HFF-Myc (cell line): ENCODE measurements at regions not wholly inside any gene's neighbourhood (a gene's known extent, or its start where the extent isn't known, plus 50 kb on each side); places are given as distances from the start of the nearest gene placed in this dataset.

Experiments used
- DNase-seq: peaks from one replicate; pipeline ENCODE4 v3.0.0-alpha.2; 2011; ENCODE audit warnings: low read depth; ENCODE audit errors: extremely low read depth
- H3K4me3 ChIP-seq: replicated peaks from 2 replicates; pipeline ENCODE4 v1.5.1; 2011; ENCODE audit warnings: low read depth, mild to moderate bottlenecking, control low read depth, low read length
- TF ChIP-seq, protein P1 (sequence below): IDR thresholded peaks from 2 replicates; pipeline ENCODE4 v1.5.1; 2012; ENCODE audit warnings: mild to moderate bottlenecking, low read depth, low read length, control low read depth; ENCODE audit errors: missing control alignments

DNA sequence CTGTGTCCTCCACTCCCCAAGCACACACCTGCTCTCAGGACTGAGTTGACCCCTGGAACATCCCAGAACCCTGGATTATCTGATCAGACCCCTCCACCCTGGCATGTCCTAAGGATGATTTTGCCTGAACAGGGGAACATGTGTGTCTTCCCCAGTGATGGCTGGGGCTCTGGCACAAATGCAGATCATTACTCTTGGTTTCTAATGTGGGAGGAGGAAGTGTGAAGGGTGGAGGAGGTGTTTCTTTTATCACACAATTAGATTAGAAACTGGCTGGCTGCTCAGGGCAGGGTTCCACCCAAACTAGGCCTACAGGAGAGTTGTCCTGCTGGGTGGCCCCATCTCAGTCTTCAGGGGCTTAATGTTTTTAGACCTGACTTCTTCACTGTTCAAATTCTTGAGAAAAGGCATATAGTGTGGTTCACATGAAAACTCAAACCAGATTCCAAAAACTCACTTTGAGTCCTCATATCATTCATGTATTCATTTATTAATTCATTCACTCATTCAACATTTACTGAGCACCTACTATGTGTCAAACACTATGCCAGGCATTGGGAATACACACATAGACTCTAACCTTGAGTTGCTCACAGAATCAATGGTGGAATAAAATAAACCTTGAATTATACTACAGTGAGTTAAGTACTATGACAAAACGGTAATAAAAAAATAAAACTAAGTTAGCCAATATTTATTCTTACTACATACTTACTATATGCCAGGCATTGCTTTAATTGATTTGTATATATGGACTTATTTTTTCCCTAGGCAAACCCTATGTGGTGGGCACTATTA, 221.8 kb upstream of the JUN start:
- no peak overlapping the region for H3K4me3 ChIP-seq
- DNase-seq: no peak
- TF ChIP-seq, protein P1, sequence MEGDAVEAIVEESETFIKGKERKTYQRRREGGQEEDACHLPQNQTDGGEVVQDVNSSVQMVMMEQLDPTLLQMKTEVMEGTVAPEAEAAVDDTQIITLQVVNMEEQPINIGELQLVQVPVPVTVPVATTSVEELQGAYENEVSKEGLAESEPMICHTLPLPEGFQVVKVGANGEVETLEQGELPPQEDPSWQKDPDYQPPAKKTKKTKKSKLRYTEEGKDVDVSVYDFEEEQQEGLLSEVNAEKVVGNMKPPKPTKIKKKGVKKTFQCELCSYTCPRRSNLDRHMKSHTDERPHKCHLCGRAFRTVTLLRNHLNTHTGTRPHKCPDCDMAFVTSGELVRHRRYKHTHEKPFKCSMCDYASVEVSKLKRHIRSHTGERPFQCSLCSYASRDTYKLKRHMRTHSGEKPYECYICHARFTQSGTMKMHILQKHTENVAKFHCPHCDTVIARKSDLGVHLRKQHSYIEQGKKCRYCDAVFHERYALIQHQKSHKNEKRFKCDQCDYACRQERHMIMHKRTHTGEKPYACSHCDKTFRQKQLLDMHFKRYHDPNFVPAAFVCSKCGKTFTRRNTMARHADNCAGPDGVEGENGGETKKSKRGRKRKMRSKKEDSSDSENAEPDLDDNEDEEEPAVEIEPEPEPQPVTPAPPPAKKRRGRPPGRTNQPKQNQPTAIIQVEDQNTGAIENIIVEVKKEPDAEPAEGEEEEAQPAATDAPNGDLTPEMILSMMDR: no peak

DNA sequence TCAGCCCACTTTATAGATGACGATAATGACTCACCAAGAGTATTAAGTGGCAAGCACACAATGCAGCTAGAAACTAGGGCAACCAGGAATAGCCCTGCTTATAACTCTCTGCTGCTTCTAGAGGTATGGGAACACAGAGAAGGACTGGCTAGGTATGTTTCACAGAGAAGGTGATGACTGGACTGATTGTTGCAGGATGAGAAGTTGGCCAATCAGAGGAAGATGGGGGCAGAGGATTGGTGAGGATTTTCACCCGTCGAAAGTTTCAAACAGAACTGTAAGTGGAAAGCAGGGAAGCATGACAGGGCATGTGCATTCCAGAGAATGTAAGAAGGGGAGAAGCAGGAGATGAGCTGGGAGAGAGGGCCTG, 222.4 kb upstream of the JUN start:
- TF ChIP-seq, protein P1: no peak
- DNase-seq: no peak
- H3K4me3 ChIP-seq: no peak overlapping the region

DNA sequence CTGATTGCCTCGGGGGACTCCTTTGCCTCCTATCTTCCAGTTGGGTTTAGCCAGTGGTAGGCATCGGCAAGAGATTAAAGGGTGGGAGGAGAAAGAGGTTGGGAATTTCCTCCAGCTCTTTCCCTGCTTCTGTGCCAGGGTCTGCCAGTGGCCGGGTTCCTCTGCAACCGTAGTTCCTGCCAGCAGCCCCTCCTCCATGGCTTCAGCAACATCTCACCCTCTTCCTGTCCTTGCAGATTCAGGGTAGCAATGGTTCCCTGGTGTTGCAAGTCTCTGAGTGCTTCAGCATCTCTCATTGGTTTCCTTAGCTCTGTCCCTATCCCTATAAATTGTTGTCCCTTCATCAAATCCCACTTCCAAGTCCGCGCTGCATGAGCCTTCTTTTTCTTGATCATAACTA, 223.1 kb upstream of the JUN start:
- DNase-seq: no peak
- H3K4me3 ChIP-seq: no peak overlapping the region
- TF ChIP-seq, protein P1: no peak

DNA sequence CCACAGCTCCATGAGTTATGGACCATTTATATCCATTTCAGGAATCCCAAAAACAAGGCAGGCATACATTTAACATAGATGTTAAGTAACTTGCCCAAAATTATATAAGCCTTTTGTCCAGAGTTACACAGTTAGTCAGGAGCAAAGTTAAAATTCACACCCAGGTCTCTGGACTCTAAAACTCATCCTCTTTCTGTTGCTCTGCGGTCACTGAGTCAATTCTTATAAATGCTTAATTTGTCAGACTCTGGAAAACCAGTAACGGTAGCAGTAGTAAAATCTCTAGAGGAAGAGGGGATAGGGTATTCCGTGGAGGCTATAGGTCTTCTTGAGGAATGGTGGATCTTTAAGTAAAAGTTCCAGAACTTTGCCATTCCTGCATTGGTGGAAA, 223.6 kb upstream of the JUN start:
- no peak overlapping the region for H3K4me3 ChIP-seq
- TF ChIP-seq, protein P1: no peak
- DNase-seq: no peak

DNA sequence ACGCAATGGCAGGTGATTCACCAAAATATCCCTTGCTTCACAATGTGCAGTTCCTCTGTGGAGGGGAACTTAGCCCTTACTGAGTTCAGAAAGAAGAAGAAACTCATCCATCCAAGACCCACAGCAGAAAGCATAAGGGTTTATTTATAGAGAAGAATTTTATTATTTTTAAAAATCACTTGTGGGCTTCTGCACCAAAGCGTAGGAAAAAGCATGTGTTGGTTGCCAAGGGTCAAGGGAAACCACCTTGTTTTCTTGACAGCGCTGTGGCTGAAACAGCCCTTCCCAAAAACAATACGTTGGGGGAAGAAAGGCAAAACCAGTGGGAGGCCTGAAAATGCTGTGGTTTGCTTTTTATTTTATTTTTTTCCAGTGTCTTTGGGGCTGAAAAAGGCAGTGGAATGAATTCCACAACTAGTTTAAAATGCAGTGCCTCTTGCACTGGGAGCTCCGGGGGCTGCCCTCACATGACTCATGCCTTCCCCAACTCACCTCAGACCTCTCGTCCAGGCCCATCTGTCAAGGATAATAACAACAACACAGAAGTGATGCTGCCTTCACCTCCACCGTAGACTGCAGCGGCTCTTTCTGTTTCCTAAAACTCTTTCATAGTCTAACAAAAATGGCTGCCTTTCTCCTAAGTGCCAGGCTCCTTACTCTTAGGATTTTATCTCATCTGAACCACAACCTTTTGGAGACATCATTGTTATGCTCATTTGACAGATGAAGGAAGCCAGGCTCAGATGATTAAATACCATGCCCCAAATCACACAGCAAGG, 224.2 kb upstream of the JUN start:
- DNase-seq: no peak
- no peak overlapping the region for H3K4me3 ChIP-seq
- TF ChIP-seq, protein P1: no peak

DNA sequence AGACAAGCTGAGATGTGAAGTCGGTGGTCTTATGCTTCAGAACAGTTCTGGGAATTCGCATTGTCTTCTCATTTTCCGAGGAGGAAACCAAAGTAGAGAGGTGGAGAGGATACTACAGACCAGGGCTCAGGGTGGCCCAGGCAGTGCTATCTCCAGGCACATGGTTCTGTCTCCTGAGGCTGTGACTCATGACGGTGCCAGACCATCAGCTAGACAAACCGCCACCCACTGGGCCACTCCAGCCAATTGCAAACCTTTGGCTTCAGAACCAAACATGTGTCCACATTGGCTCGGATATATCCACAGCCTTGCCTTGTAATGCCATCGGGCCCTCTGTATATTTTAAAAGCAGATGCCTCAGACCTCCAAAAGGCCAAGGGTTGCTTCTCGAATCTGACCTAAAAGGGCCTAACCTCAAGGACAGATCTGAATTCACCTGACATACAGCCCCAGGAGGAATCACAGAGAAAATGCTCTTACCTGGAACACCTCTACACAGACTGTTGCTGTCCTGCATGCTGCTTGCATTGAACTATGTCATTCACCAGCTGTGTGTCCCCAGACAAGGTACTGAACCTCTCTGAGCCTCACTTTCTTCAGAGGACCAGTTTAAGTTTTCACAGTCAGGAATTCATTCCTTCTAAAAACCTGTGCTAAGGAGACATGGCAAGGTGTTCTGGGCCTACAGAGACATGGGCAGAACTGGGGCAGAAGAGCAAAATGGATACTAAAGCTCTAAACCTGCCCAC, 224.9 kb upstream of the JUN start:
- DNase-seq: no peak
- H3K4me3 ChIP-seq: no peak overlapping the region
- TF ChIP-seq, protein P1: no peak
